ENCODE measurements at regions not wholly inside any gene's neighbourhood (a gene's known extent, or its start where the extent isn't known, plus 50 kb on each side); places are given as distances from the start of the nearest gene placed in this dataset.

GRCh38 chr1:29602203-29602602, 365.9 kb downstream of the PTPRU start:
- no peak for TF ChIP-seq ZFP30 (CRISPR knock-in tag; IDR thresholded peaks at IDR 0.05)
- no peak for TF ChIP-seq TSHZ2 (CRISPR knock-in tag; IDR thresholded peaks at IDR 0.05)
- TF ChIP-seq, protein P1, sequence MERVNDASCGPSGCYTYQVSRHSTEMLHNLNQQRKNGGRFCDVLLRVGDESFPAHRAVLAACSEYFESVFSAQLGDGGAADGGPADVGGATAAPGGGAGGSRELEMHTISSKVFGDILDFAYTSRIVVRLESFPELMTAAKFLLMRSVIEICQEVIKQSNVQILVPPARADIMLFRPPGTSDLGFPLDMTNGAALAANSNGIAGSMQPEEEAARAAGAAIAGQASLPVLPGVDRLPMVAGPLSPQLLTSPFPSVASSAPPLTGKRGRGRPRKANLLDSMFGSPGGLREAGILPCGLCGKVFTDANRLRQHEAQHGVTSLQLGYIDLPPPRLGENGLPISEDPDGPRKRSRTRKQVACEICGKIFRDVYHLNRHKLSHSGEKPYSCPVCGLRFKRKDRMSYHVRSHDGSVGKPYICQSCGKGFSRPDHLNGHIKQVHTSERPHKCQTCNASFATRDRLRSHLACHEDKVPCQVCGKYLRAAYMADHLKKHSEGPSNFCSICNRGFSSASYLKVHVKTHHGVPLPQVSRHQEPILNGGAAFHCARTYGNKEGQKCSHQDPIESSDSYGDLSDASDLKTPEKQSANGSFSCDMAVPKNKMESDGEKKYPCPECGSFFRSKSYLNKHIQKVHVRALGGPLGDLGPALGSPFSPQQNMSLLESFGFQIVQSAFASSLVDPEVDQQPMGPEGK (CRISPR knock-in tag; IDR thresholded peaks at IDR 0.05; ENCODE audit: borderline replicate concordance), result no peak
- TF ChIP-seq TCF4 (CRISPR knock-in tag; IDR thresholded peaks at IDR 0.05; ENCODE audit: borderline replicate concordance), result no peak
- TF ChIP-seq RARB (CRISPR knock-in tag; IDR thresholded peaks at IDR 0.05), result no peak
- TF ChIP-seq ZNF70 (CRISPR knock-in tag; IDR thresholded peaks at IDR 0.05), result no peak
- TF ChIP-seq OSR1 (CRISPR knock-in tag; IDR thresholded peaks at IDR 0.05), result no peak
- no peak for TF ChIP-seq ARNTL (CRISPR knock-in tag; IDR thresholded peaks at IDR 0.05; ENCODE audit: borderline replicate concordance, low read depth)
- no peak for TF ChIP-seq CREB5 (CRISPR knock-in tag; IDR thresholded peaks at IDR 0.05; ENCODE audit: low read depth)
- no peak for TF ChIP-seq ZFP3 (CRISPR knock-in tag; IDR thresholded peaks at IDR 0.05)
- TF ChIP-seq GLIS3 (CRISPR knock-in tag; IDR thresholded peaks at IDR 0.05), result no peak
- no peak for TF ChIP-seq CSDC2 (CRISPR knock-in tag; IDR thresholded peaks at IDR 0.05)
